GM23338 (cell line): ENCODE measurements at regions not wholly inside any gene's neighbourhood (a gene's known extent, or its start where the extent isn't known, plus 50 kb on each side); places are given as distances from the start of the nearest gene placed in this dataset.

Experiments used
- ATAC-seq: fragments of 200-7000 bp; cut with Tn5 transposase; 3 replicates; pipeline ENCODE4 v1.9.1; 2020
- DNase-seq: peaks from one replicate; pipeline ENCODE4 v3.0.0-alpha.2; 2015; ENCODE audit warnings: low spot score
- H2AFZ ChIP-seq: fragments of 200-600 bp; sonication (generic); 2 replicates; pipeline ENCODE4 v1.8.0; 2016; ENCODE audit warnings: antibody characterized with exemption, mild to moderate bottlenecking, moderate library complexity
- H3F3A ChIP-seq: fragments of 200-600 bp; sonication (generic); replicated peaks from 2 replicates; pipeline ENCODE4 v1.8.0; 2017; ENCODE audit warnings: antibody characterized with exemption, mixed run types, low read depth
- H3K27ac ChIP-seq: fragments of 200-600 bp; sonication (generic); 2 replicates; pipeline ENCODE4 v1.6.1; 2016; ENCODE audit warnings: low read depth
- H3K27me3 ChIP-seq: fragments of 200-600 bp; sonication (generic); 2 replicates; pipeline ENCODE4 v1.8.0; 2016; ENCODE audit warnings: mild to moderate bottlenecking, mixed run types, moderate library complexity; ENCODE audit not compliant: insufficient read depth
- H3K36me3 ChIP-seq: fragments of 200-600 bp; sonication (generic); 2 replicates; pipeline ENCODE4 v1.8.0; 2016; ENCODE audit warnings: mild to moderate bottlenecking; ENCODE audit not compliant: insufficient read depth
- H3K4me1 ChIP-seq: fragments of 200-600 bp; sonication (generic); 2 replicates; pipeline ENCODE4 v1.8.0; 2016; ENCODE audit warnings: mild to moderate bottlenecking, moderate library complexity; ENCODE audit not compliant: insufficient read depth
- H3K4me2 ChIP-seq: fragments of 200-600 bp; sonication (generic); 2 replicates; pipeline ENCODE4 v1.7.1; 2017; ENCODE audit warnings: mixed run types
- H3K4me3 ChIP-seq: fragments of 200-600 bp; sonication (generic); 2 replicates; pipeline ENCODE4 v1.6.1; 2016; ENCODE audit warnings: mixed run types
- H3K79me2 ChIP-seq: fragments of 200-600 bp; sonication (generic); replicated peaks from 2 replicates; pipeline ENCODE4 v1.8.0; 2017; ENCODE audit warnings: mild to moderate bottlenecking; ENCODE audit not compliant: insufficient read depth
- H3K9me2 ChIP-seq: fragments of 200-600 bp; sonication (generic); 2 replicates; pipeline ENCODE4 v1.8.0; 2017; ENCODE audit not compliant: insufficient read depth
- H4K20me1 ChIP-seq: fragments of 200-600 bp; sonication (generic); replicated peaks from 2 replicates; pipeline ENCODE4 v1.8.0; 2017; ENCODE audit warnings: mild to moderate bottlenecking; ENCODE audit not compliant: insufficient read depth
- H3K27ac Mint-ChIP-seq: 2 replicates; pipeline ENCODE4 v1.8.0; 2020; ENCODE audit warnings: inconsistent platforms, mild to moderate bottlenecking, moderate library complexity, mixed read lengths
- H3K27me3 Mint-ChIP-seq: 3 replicates; pipeline ENCODE4 v1.8.0; 2022; ENCODE audit warnings: low read depth, mild to moderate bottlenecking, moderate library complexity, mixed read lengths, inconsistent platforms; ENCODE audit not compliant: insufficient read depth, poor library complexity
- H3K36me3 Mint-ChIP-seq: 3 replicates; pipeline ENCODE4 v1.8.0; 2021; ENCODE audit warnings: low read depth, mild to moderate bottlenecking, inconsistent platforms, moderate library complexity, mixed read lengths
- H3K4me1 Mint-ChIP-seq: 3 replicates; pipeline ENCODE4 v1.8.0; 2020; ENCODE audit warnings: mild to moderate bottlenecking, inconsistent platforms, mixed read lengths
- H3K4me3 Mint-ChIP-seq: 3 replicates; pipeline ENCODE4 v1.8.0; 2021; ENCODE audit warnings: moderate library complexity, mild to moderate bottlenecking, inconsistent platforms, mixed read lengths
- H3K9me3 Mint-ChIP-seq: 3 replicates; pipeline ENCODE4 v1.8.0; 2020; ENCODE audit warnings: moderate library complexity, mild to moderate bottlenecking, inconsistent platforms, mixed read lengths
- CREB1 ChIP-seq: fragments of 250-450 bp; sonication (Bioruptor Pico); IDR thresholded peaks from 2 replicates; pipeline ENCODE4 v1.5.0; 2020; ENCODE audit warnings: low read depth, mild to moderate bottlenecking, moderate library complexity
- EZH2 ChIP-seq: fragments of 200-600 bp; sonication (generic); IDR thresholded peaks from one replicate; pipeline ENCODE4 v1.8.0; 2017; ENCODE audit warnings: antibody characterized with exemption, mild to moderate bottlenecking, low read depth; ENCODE audit not compliant: unreplicated experiment
- EZH2phosphoT487 ChIP-seq: fragments of 200-600 bp; sonication (generic); IDR thresholded peaks from one replicate; pipeline ENCODE4 v1.8.1; 2018; ENCODE audit warnings: antibody characterized with exemption; ENCODE audit not compliant: unreplicated experiment
- JUNB ChIP-seq: IDR thresholded peaks from one replicate; pipeline ENCODE4 v1.6.1; 2016; ENCODE audit warnings: antibody characterized with exemption; ENCODE audit not compliant: unreplicated experiment
- NANOG ChIP-seq: IDR thresholded peaks from 2 replicates; pipeline ENCODE4 v1.6.1; 2016; ENCODE audit warnings: antibody characterized with exemption, borderline replicate concordance
- POLR2AphosphoS5 ChIP-seq: IDR thresholded peaks from 2 replicates; pipeline ENCODE4 v1.6.1; 2016; ENCODE audit warnings: antibody characterized with exemption, low read depth
- STAT1 ChIP-seq: IDR thresholded peaks from one replicate; pipeline ENCODE4 v1.6.1; 2016; ENCODE audit warnings: antibody characterized with exemption; ENCODE audit not compliant: unreplicated experiment
- ZNF114 ChIP-seq: fragments of 250-450 bp; sonication (Bioruptor Pico); IDR thresholded peaks from 2 replicates; pipeline ENCODE4 v1.5.0; 2020; ENCODE audit warnings: mild to moderate bottlenecking, moderate library complexity
- ZNF331 ChIP-seq: fragments of 250-450 bp; sonication (Bioruptor Pico); IDR thresholded peaks from 2 replicates; pipeline ENCODE4 v1.5.0; 2020; ENCODE audit warnings: low read depth, mild to moderate bottlenecking, moderate library complexity
- TF ChIP-seq, protein P1 (sequence below): IDR thresholded peaks from one replicate; pipeline ENCODE4 v1.6.1; 2018; ENCODE audit warnings: antibody characterized with exemption; ENCODE audit not compliant: unreplicated experiment
- TF ChIP-seq, protein P2 (sequence below): fragments of 250-450 bp; sonication (Bioruptor Pico); IDR thresholded peaks from 2 replicates; pipeline ENCODE4 v1.5.0; 2020; ENCODE audit warnings: mild to moderate bottlenecking, moderate library complexity
- TF ChIP-seq, protein P3 (sequence below): IDR thresholded peaks from 2 replicates; pipeline ENCODE4 v1.6.1; 2016; ENCODE audit warnings: antibody characterized with exemption
- TF ChIP-seq, protein P4 (sequence below), 2 experiments: fragments of 200-600 bp in 1 of 2; sonication (generic) in 1 of 2; conservative IDR thresholded peaks; 2 replicates each; pipeline versions ENCODE4 v1.5.1 to v1.6.1; 2016 to 2017; ENCODE audit warnings: antibody characterized with exemption in 2 of 2, low read depth in 2 of 2, mild to moderate bottlenecking in 2 of 2, moderate library complexity in 1 of 2

DNA sequence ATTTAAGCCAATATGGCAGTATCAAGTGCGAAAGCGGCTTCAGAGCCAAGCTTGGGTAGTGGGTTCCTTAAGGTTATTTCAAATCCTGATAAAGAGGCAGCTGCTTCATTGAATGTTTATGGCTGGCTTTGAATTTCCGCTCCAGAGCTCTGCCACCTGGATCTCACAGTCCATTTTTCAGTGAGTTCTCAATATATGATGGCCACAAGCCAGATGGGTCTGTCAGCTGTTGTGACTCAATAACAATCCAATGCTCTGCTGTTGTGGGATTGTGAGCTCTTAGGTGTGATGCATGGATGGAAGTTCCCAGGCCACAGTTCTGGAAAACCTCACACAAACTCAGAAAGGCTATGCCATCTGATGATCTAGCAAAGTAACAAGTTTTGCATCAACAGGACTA is 743.8 kb upstream of the LRRN3 start:
- Mint-ChIP-seq H3K9me3 (peaks cover 3% of the 10 kb centered on the region; the same call in 1 of the 3 replicates), H3K4me1 (no peaks in the 10 kb centered on the region), H3K27ac (no peak overlapping the region), H3K4me3 (no peak overlapping the region), H3K27me3 (no peaks in the 10 kb centered on the region), H3K36me3 (no peaks in the 10 kb centered on the region; the same call in 2 of the 3 replicates)
- H4K20me1 ChIP-seq, result no peaks in the 10 kb centered on the region
- TF ChIP-seq, protein P1, sequence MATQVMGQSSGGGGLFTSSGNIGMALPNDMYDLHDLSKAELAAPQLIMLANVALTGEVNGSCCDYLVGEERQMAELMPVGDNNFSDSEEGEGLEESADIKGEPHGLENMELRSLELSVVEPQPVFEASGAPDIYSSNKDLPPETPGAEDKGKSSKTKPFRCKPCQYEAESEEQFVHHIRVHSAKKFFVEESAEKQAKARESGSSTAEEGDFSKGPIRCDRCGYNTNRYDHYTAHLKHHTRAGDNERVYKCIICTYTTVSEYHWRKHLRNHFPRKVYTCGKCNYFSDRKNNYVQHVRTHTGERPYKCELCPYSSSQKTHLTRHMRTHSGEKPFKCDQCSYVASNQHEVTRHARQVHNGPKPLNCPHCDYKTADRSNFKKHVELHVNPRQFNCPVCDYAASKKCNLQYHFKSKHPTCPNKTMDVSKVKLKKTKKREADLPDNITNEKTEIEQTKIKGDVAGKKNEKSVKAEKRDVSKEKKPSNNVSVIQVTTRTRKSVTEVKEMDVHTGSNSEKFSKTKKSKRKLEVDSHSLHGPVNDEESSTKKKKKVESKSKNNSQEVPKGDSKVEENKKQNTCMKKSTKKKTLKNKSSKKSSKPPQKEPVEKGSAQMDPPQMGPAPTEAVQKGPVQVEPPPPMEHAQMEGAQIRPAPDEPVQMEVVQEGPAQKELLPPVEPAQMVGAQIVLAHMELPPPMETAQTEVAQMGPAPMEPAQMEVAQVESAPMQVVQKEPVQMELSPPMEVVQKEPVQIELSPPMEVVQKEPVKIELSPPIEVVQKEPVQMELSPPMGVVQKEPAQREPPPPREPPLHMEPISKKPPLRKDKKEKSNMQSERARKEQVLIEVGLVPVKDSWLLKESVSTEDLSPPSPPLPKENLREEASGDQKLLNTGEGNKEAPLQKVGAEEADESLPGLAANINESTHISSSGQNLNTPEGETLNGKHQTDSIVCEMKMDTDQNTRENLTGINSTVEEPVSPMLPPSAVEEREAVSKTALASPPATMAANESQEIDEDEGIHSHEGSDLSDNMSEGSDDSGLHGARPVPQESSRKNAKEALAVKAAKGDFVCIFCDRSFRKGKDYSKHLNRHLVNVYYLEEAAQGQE, result no peak
- TF ChIP-seq ZNF114 (CRISPR knock-in tag) (no peak), CREB1 (no peak), EZH2 (no peak), POLR2AphosphoS5 (no peak), ZNF331 (CRISPR knock-in tag) (no peak), JUNB (no peak), EZH2phosphoT487 (no peak), STAT1 (no peak), NANOG (no peak)
- TF ChIP-seq, protein P2, sequence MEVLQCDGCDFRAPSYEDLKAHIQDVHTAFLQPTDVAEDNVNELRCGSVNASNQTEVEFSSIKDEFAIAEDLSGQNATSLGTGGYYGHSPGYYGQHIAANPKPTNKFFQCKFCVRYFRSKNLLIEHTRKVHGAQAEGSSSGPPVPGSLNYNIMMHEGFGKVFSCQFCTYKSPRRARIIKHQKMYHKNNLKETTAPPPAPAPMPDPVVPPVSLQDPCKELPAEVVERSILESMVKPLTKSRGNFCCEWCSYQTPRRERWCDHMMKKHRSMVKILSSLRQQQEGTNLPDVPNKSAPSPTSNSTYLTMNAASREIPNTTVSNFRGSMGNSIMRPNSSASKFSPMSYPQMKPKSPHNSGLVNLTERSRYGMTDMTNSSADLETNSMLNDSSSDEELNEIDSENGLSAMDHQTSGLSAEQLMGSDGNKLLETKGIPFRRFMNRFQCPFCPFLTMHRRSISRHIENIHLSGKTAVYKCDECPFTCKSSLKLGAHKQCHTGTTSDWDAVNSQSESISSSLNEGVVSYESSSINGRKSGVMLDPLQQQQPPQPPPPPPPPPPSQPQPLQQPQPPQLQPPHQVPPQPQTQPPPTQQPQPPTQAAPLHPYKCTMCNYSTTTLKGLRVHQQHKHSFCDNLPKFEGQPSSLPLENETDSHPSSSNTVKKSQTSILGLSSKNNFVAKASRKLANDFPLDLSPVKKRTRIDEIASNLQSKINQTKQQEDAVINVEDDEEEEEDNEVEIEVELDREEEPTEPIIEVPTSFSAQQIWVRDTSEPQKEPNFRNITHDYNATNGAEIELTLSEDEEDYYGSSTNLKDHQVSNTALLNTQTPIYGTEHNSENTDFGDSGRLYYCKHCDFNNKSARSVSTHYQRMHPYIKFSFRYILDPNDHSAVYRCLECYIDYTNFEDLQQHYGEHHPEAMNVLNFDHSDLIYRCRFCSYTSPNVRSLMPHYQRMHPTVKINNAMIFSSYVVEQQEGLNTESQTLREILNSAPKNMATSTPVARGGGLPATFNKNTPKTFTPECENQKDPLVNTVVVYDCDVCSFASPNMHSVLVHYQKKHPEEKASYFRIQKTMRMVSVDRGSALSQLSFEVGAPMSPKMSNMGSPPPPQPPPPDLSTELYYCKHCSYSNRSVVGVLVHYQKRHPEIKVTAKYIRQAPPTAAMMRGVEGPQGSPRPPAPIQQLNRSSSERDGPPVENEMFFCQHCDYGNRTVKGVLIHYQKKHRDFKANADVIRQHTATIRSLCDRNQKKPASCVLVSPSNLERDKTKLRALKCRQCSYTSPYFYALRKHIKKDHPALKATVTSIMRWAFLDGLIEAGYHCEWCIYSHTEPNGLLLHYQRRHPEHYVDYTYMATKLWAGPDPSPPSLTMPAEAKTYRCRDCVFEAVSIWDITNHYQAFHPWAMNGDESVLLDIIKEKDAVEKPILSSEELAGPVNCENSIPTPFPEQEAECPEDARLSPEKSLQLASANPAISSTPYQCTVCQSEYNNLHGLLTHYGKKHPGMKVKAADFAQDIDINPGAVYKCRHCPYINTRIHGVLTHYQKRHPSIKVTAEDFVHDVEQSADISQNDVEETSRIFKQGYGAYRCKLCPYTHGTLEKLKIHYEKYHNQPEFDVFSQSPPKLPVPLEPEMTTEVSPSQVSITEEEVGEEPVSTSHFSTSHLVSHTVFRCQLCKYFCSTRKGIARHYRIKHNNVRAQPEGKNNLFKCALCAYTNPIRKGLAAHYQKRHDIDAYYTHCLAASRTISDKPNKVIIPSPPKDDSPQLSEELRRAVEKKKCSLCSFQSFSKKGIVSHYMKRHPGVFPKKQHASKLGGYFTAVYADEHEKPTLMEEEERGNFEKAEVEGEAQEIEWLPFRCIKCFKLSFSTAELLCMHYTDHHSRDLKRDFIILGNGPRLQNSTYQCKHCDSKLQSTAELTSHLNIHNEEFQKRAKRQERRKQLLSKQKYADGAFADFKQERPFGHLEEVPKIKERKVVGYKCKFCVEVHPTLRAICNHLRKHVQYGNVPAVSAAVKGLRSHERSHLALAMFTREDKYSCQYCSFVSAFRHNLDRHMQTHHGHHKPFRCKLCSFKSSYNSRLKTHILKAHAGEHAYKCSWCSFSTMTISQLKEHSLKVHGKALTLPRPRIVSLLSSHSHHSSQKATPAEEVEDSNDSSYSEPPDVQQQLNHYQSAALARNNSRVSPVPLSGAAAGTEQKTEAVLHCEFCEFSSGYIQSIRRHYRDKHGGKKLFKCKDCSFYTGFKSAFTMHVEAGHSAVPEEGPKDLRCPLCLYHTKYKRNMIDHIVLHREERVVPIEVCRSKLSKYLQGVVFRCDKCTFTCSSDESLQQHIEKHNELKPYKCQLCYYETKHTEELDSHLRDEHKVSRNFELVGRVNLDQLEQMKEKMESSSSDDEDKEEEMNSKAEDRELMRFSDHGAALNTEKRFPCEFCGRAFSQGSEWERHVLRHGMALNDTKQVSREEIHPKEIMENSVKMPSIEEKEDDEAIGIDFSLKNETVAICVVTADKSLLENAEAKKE (CRISPR knock-in tag), result no peak
- TF ChIP-seq, protein P3, sequence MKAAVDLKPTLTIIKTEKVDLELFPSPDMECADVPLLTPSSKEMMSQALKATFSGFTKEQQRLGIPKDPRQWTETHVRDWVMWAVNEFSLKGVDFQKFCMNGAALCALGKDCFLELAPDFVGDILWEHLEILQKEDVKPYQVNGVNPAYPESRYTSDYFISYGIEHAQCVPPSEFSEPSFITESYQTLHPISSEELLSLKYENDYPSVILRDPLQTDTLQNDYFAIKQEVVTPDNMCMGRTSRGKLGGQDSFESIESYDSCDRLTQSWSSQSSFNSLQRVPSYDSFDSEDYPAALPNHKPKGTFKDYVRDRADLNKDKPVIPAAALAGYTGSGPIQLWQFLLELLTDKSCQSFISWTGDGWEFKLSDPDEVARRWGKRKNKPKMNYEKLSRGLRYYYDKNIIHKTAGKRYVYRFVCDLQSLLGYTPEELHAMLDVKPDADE, result no peak
- TF ChIP-seq, protein P4, sequence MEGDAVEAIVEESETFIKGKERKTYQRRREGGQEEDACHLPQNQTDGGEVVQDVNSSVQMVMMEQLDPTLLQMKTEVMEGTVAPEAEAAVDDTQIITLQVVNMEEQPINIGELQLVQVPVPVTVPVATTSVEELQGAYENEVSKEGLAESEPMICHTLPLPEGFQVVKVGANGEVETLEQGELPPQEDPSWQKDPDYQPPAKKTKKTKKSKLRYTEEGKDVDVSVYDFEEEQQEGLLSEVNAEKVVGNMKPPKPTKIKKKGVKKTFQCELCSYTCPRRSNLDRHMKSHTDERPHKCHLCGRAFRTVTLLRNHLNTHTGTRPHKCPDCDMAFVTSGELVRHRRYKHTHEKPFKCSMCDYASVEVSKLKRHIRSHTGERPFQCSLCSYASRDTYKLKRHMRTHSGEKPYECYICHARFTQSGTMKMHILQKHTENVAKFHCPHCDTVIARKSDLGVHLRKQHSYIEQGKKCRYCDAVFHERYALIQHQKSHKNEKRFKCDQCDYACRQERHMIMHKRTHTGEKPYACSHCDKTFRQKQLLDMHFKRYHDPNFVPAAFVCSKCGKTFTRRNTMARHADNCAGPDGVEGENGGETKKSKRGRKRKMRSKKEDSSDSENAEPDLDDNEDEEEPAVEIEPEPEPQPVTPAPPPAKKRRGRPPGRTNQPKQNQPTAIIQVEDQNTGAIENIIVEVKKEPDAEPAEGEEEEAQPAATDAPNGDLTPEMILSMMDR (conservative IDR thresholded peaks at IDR 0.05; ENCODE audit: low read depth in 2 of 2), result no peak
- no peaks in the 10 kb centered on the region for H3K79me2 ChIP-seq
- H3K4me3 ChIP-seq, result no peak overlapping the region
- H2AFZ ChIP-seq, result no peak overlapping the region
- ATAC-seq (no peak), DNase-seq (no peak)
- no peak overlapping the region for H3K27ac ChIP-seq
- no peaks in the 10 kb centered on the region for H3K4me1 ChIP-seq
- no peaks in the 10 kb centered on the region for H3F3A ChIP-seq
- H3K27me3 ChIP-seq, result no peaks in the 10 kb centered on the region
- H3K9me2 ChIP-seq, result no peaks in the 10 kb centered on the region
- H3K4me2 ChIP-seq, result no peak overlapping the region
- no peaks in the 10 kb centered on the region for H3K36me3 ChIP-seq
